ENCODE measurements at regions not wholly inside any gene's neighbourhood (a gene's known extent, or its start where the extent isn't known, plus 50 kb on each side); places are given as distances from the start of the nearest gene placed in this dataset.

GRCh38 chr3:44011680-44012079, 230.0 kb upstream of the TOPAZ1 start:
- no peak overlapping the region for H3K27ac ChIP-seq (ENCODE audit: low read length)
- no peak for TF ChIP-seq EP300 (conservative IDR thresholded peaks at IDR 0.05; ENCODE audit: poor library complexity, severe bottlenecking)
- no peak for TF ChIP-seq RAD21 (conservative IDR thresholded peaks at IDR 0.05)
- no peak for TF ChIP-seq SMC3 (conservative IDR thresholded peaks at IDR 0.05; ENCODE audit: poor library complexity)
- TF ChIP-seq POLR2AphosphoS5 (IDR thresholded peaks at IDR 0.05) = no peak
- no peak for TF ChIP-seq EZH2 (IDR thresholded peaks at IDR 0.05; ENCODE audit: borderline replicate concordance, insufficient read depth, low read length, poor library complexity, severe bottlenecking)
- no peak for TF ChIP-seq REST (IDR thresholded peaks at IDR 0.05; ENCODE audit: borderline replicate concordance)
- no peak for TF ChIP-seq CTCF (IDR thresholded peaks at IDR 0.05; ENCODE audit: poor library complexity, severe bottlenecking)
- H3K27me3 ChIP-seq (ENCODE audit: insufficient read depth, low read depth, low read length) = no peaks in the 10 kb centered on the region
- no peak overlapping the region for H3K4me2 ChIP-seq (ENCODE audit: low read length)
- no peaks in the 10 kb centered on the region for H3K9me2 ChIP-seq (ENCODE audit: insufficient read depth, low read length)
- H2AFZ ChIP-seq (ENCODE audit: low read depth, low read length) = no peak overlapping the region
- H3K36me3 ChIP-seq (ENCODE audit: insufficient read depth, low read length) = no peaks in the 10 kb centered on the region
- H3K9me3 ChIP-seq (ENCODE audit: low read length) = no peaks in the 10 kb centered on the region
- no peaks in the 10 kb centered on the region for H4K20me1 ChIP-seq (ENCODE audit: insufficient read depth)
- no peaks in the 10 kb centered on the region for H3F3A ChIP-seq (ENCODE audit: insufficient read depth, low read length, poor library complexity, severe bottlenecking)
- H3K79me2 ChIP-seq (replicated peaks; ENCODE audit: insufficient read depth, low read length) = no peaks in the 10 kb centered on the region
- H3K4me3 ChIP-seq (ENCODE audit: low read length) = no peak overlapping the region
- no peak overlapping the region for H3K9ac ChIP-seq (ENCODE audit: low read length)

- Histone ChIP-seq H3K9ac (ENCODE audit: low read length) (no peak overlapping the region), H3K36me3 (ENCODE audit: insufficient read depth, low read length) (no peaks in the 10 kb centered on the region), H3K4me3 (ENCODE audit: low read length) (no peak overlapping the region), H2AFZ (ENCODE audit: low read depth, low read length) (no peak overlapping the region), H3K9me2 (ENCODE audit: insufficient read depth, low read length) (no peaks in the 10 kb centered on the region), H3K27ac (ENCODE audit: low read length) (no peak overlapping the region), H3K9me3 (ENCODE audit: low read length) (no peaks in the 10 kb centered on the region), H3K4me2 (ENCODE audit: low read length) (no peak overlapping the region), H3K79me2 (replicated peaks; ENCODE audit: insufficient read depth, low read length) (no peaks in the 10 kb centered on the region), H4K20me1 (ENCODE audit: insufficient read depth) (no peaks in the 10 kb centered on the region), H3K27me3 (ENCODE audit: insufficient read depth, low read depth, low read length) (no peaks in the 10 kb centered on the region), H3F3A (ENCODE audit: insufficient read depth, low read length, poor library complexity, severe bottlenecking) (no peaks in the 10 kb centered on the region)
- TF ChIP-seq SMC3 (conservative IDR thresholded peaks at IDR 0.05; ENCODE audit: poor library complexity) (no peak), CTCF (IDR thresholded peaks at IDR 0.05; ENCODE audit: poor library complexity, severe bottlenecking) (no peak), REST (IDR thresholded peaks at IDR 0.05; ENCODE audit: borderline replicate concordance) (no peak)
Observed at GRCh38 chr3:44012160-44012899, 229.4 kb upstream of the TOPAZ1 start.

Data from neural cell (in vitro differentiated cells).